Left ventricle myocardium inferior (tissue), 1 donor: ENCODE measurements at regions not wholly inside any gene's neighbourhood (a gene's known extent, or its start where the extent isn't known, plus 50 kb on each side); places are given as distances from the start of the nearest gene placed in this dataset.

ENCODE experiments used
- DNase-seq: peaks from one replicate; pipeline ENCODE4 v3.0.0-alpha.2; 2020
- H3K27ac ChIP-seq: fragments of 200-600 bp; replicated peaks from 2 replicates; pipeline ENCODE4 v1.8.0; 2021
- H3K27me3 ChIP-seq: fragments of 200-600 bp; 2 replicates; pipeline ENCODE4 v1.8.0; 2021; ENCODE audit warnings: low read depth
- H3K36me3 ChIP-seq: fragments of 200-600 bp; 2 replicates; pipeline ENCODE4 v1.8.0; 2021
- H3K4me1 ChIP-seq: fragments of 200-600 bp; 2 replicates; pipeline ENCODE4 v1.8.0; 2021
- H3K4me3 ChIP-seq: fragments of 200-600 bp; 2 replicates; pipeline ENCODE4 v1.8.0; 2021; ENCODE audit warnings: mild to moderate bottlenecking, moderate library complexity
- H3K9me3 ChIP-seq: fragments of 200-600 bp; replicated peaks from 2 replicates; pipeline ENCODE4 v1.8.0; 2021
- intact Hi-C: fragments of 100-400 bp; cut with micrococcal nuclease; formaldehyde crosslinking; loops from one replicate; pipeline ENCODE4 v1.11.0; 2022
- TF ChIP-seq, protein P1 (sequence below): fragments of 200-600 bp; IDR thresholded peaks from 2 replicates; pipeline ENCODE4 v1.8.0; 2021; ENCODE audit warnings: antibody characterized with exemption, mild to moderate bottlenecking, borderline replicate concordance
- donor health status: DM: no; HTN: yes; CAD: no; lungs with severe emphysema.

DNA sequence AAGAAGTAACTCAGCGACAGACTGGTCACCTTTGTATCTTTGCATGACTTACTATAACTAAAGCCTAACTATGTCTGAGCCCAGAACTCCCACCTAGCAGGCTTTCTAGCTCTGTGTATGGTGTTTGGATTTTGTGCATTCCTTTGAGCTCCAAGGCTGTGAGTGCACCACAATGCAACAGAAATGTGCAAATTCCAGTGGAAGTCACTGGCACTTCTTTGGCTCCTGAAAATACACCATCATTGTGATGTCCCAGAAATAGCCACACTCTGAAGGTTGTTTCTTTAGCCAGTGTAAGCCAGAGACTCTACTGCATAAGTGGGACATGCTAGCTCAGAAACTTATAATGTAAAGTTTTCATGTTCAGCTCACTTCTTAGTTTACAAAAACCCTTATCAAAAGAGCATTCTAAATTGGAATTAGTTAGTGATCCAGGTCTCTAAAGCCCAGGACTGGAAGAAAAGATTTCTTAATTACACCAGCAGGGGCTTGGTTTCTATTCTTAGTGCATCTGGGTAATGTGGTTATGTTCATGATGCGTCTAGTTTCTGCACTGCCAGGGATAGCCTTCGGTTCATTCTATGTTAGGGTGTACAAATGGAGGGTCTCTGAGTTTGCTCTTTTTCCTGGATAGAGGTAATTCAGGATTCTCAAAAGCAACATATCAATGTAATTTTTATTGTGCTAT, 1239.5 kb upstream of the ZEB2 start:
- Histone ChIP-seq H3K27ac (no peak overlapping the region), H3K9me3 (no peaks in the 10 kb centered on the region), H3K4me1 (peaks cover 5% of the 10 kb centered on the region), H3K27me3 (no peaks in the 10 kb centered on the region), H3K4me3 (no peak overlapping the region), H3K36me3 (no peaks in the 10 kb centered on the region)
- TF ChIP-seq, protein P1, sequence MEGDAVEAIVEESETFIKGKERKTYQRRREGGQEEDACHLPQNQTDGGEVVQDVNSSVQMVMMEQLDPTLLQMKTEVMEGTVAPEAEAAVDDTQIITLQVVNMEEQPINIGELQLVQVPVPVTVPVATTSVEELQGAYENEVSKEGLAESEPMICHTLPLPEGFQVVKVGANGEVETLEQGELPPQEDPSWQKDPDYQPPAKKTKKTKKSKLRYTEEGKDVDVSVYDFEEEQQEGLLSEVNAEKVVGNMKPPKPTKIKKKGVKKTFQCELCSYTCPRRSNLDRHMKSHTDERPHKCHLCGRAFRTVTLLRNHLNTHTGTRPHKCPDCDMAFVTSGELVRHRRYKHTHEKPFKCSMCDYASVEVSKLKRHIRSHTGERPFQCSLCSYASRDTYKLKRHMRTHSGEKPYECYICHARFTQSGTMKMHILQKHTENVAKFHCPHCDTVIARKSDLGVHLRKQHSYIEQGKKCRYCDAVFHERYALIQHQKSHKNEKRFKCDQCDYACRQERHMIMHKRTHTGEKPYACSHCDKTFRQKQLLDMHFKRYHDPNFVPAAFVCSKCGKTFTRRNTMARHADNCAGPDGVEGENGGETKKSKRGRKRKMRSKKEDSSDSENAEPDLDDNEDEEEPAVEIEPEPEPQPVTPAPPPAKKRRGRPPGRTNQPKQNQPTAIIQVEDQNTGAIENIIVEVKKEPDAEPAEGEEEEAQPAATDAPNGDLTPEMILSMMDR: no peak
- no peak for DNase-seq
- intact Hi-C loops: no loop called here

DNA sequence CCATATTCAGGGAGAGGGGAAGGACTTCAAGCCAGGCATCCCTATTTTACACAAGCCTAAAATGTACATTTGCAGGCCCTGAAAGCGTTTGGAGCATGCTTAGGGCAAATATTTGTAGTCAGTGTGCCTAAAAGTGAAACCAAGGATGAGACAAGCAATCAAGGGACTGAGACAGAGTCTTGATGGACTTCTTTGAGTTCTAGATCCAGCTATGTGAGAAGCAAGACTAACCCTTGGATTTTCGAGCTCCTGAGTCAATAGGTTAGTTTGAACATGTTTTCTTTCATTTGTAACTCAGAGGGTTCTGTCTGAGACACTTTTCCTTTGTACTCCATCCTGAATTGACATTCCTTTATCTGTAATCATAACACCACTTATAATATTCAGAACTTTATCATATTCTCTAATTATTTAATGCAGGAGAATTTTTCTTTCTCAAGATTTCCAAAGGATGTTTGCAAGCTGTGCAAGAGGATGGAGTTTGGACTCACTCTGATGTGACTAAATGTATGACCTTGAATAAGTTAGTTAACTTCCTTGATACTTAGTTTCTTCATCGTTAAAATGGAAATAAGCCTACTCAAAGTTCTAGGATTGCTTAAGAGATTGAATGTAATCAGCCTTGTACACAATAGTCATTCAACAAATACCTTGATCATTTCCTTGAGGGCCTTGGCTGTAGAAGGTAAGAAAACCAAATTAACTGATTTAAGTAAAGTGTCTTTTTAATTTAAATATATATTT, 1237.8 kb upstream of the ZEB2 start:
- Histone ChIP-seq H3K27me3 (no peaks in the 10 kb centered on the region), H3K4me1 (peaks cover 10% of the 10 kb centered on the region), H3K4me3 (no peak overlapping the region), H3K27ac (no peak overlapping the region), H3K36me3 (no peaks in the 10 kb centered on the region), H3K9me3 (no peaks in the 10 kb centered on the region)
- TF ChIP-seq, protein P1: no peak
- intact Hi-C loops: no loop called here
- DNase-seq: no peak

GRCh38 chr2:145755019-145755837, 1235.3 kb upstream of the ZEB2 start:
- Histone ChIP-seq H3K36me3 (no peaks in the 10 kb centered on the region), H3K4me1 (peaks cover 31% of the 10 kb centered on the region), H3K4me3 (no peak overlapping the region), H3K9me3 (no peaks in the 10 kb centered on the region), H3K27me3 (no peaks in the 10 kb centered on the region), H3K27ac (no peak overlapping the region)
- DNase-seq: no peak
- intact Hi-C loops: no loop called here
- TF ChIP-seq, protein P1: no peak

DNA sequence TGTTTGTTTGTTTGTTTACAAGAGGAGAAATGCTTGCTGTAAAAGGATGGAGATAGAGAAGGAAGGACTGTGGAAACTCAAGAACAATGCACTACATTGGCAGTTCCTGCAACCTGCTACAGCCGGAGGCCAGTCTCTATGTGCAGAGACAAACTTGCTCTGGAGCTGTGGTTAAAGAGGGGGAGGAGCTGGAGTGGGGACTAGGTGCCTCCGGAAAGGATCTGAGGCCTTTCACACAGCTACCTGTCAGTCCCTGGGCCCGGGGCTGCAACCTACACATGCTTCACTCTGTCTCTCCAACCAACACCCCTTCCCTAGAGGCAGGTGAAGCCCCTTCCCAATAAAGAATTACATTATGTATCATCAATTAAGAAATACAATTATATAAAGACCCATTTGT, 1234.0 kb upstream of the ZEB2 start:
- H3K4me3 ChIP-seq: no peak overlapping the region
- H3K36me3 ChIP-seq: no peaks in the 10 kb centered on the region
- DNase-seq: no peak
- H3K4me1 ChIP-seq: peaks cover 27% of the 10 kb centered on the region
- H3K27me3 ChIP-seq: no peaks in the 10 kb centered on the region
- intact Hi-C loops: no loop called here
- H3K27ac ChIP-seq: no peak overlapping the region
- TF ChIP-seq, protein P1: no peak
- H3K9me3 ChIP-seq: no peaks in the 10 kb centered on the region

- H3K36me3 ChIP-seq: no peaks in the 10 kb centered on the region
- no peak for DNase-seq
- H3K9me3 ChIP-seq: no peaks in the 10 kb centered on the region
- H3K27me3 ChIP-seq: no peaks in the 10 kb centered on the region
- H3K4me1 ChIP-seq: peaks cover 27% of the 10 kb centered on the region
- intact Hi-C loops: no loop called here
- H3K4me3 ChIP-seq: no peak overlapping the region
- TF ChIP-seq, protein P1: no peak
- H3K27ac ChIP-seq: peak overlapping the region; percentile 76
Measured at GRCh38 chr2:145753041-145753608, 1233.2 kb upstream of the ZEB2 start.
